CD4-positive, alpha-beta memory T cell (primary cell): ENCODE measurements at regions not wholly inside any gene's neighbourhood (a gene's known extent, or its start where the extent isn't known, plus 50 kb on each side); places are given as distances from the start of the nearest gene placed in this dataset.

Source experiments
- CTCF ChIA-PET: fragments of 350-600 bp; sonication (Branson Sonifier 250); formaldehyde crosslinking; loops from one replicate; lab custom pipeline; 2021; ENCODE audit warnings: inconsistent platforms; ENCODE audit not compliant: partially characterized antibody; lab: Charles Lee
- POLR2A ChIA-PET: fragments of 350-600 bp; sonication (Branson Sonifier 250); formaldehyde crosslinking; loops from one replicate; lab custom pipeline; 2021; ENCODE audit not compliant: partially characterized antibody; lab: Charles Lee
- DNase-seq, 5 donors: peaks; one replicate each; pipeline versions ENCODE4 v3.0.0 to v3.0.0-alpha.2; 2020 to 2022; ENCODE audit warnings: mixed read lengths in 1 of 5
- H3K27ac ChIP-seq: one replicate; pipeline ENCODE4 v1.7.0; 2013; ENCODE audit warnings: low read depth, low read length
- H3K27me3 ChIP-seq: 2 replicates; pipeline ENCODE4 v1.7.0; 2013; ENCODE audit warnings: mild to moderate bottlenecking, low read length, moderate library complexity; ENCODE audit not compliant: insufficient read depth
- H3K36me3 ChIP-seq: 2 replicates; pipeline ENCODE4 v1.7.0; 2013; ENCODE audit warnings: mild to moderate bottlenecking, low read length, moderate library complexity; ENCODE audit not compliant: insufficient read depth
- H3K4me1 ChIP-seq: 2 replicates; pipeline ENCODE4 v1.7.0; 2013; ENCODE audit warnings: mild to moderate bottlenecking, low read length, moderate library complexity; ENCODE audit not compliant: insufficient read depth
- H3K4me3 ChIP-seq, 2 donors: one replicate each; pipeline ENCODE4 v1.7.0; 2013; ENCODE audit warnings: low read length in 2 of 2, mild to moderate bottlenecking in 1 of 2
- H3K9me3 ChIP-seq, 2 donors: one replicate each; pipeline ENCODE4 v1.7.0; 2013; ENCODE audit warnings: low read length in 2 of 2, control low read depth in 1 of 2; ENCODE audit not compliant: control insufficient read depth in 1 of 2
- H3K27ac Mint-ChIP-seq, 7 donors: one replicate each; pipeline ENCODE4 v1.8.0; 2020 to 2021; ENCODE audit warnings: mixed read lengths in 7 of 7, mild to moderate bottlenecking in 6 of 7, inconsistent platforms in 3 of 7, moderate library complexity in 3 of 7
- H3K27me3 Mint-ChIP-seq, 2 donors: one replicate each; pipeline ENCODE4 v1.8.0; 2020 to 2021; ENCODE audit warnings: mixed read lengths in 2 of 2
- H3K36me3 Mint-ChIP-seq, 2 donors: one replicate each; pipeline ENCODE4 v1.8.0; 2020 to 2021; ENCODE audit warnings: mixed read lengths in 2 of 2, inconsistent platforms in 1 of 2, mild to moderate bottlenecking in 1 of 2
- H3K4me1 Mint-ChIP-seq, 4 donors: one replicate each; pipeline ENCODE4 v1.8.0; 2020 to 2021; ENCODE audit warnings: mixed read lengths in 4 of 4, mild to moderate bottlenecking in 1 of 4
- H3K4me3 Mint-ChIP-seq, 8 donors: one replicate each; pipeline ENCODE4 v1.8.0; 2020 to 2021; ENCODE audit warnings: mixed read lengths in 8 of 8, mild to moderate bottlenecking in 7 of 8, moderate library complexity in 6 of 8, inconsistent platforms in 3 of 8
- H3K9me3 Mint-ChIP-seq, 8 donors: one replicate each; pipeline ENCODE4 v1.8.0; 2020 to 2021; ENCODE audit warnings: mixed read lengths in 8 of 8, mild to moderate bottlenecking in 5 of 8, inconsistent platforms in 3 of 8, moderate library complexity in 1 of 8
- intact Hi-C: fragments of 100-400 bp; cut with micrococcal nuclease; formaldehyde crosslinking; loops from one replicate; pipeline ENCODE4 v1.15.1; 2023

DNA sequence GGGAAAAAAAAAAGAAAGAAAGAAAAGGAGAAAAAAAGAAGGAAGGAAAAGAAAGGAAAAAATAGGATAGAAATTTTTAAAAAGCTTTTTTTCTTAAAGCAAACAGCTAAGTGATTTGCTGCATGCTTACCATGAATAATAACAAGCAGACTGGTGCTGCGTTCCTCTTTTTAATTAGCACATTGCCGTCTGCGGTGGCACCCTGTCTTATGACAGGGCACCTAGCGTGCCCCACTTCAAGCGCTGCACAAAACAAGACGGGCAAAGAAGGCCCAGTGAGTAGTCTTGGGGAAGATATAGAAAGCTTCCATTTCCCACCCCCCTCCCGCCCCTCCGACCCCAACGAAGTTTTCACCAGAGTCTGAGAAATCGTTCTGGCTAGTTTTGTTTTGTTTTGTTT, 513.9 kb downstream of the ZNF608 start:
- no peaks in the 10 kb centered on the region for H3K4me1 ChIP-seq
- DNase-seq: no peak
- Mint-ChIP-seq H3K27ac (no peak overlapping the region), H3K27me3 (no peaks in the 10 kb centered on the region), H3K4me3 (no peak overlapping the region), H3K36me3 (no peaks in the 10 kb centered on the region), H3K9me3 (peaks cover 0 to 7% (median 6%) of the 10 kb centered on the region in 8 donors), H3K4me1 (no peaks in the 10 kb centered on the region)
- no peaks in the 10 kb centered on the region for H3K27me3 ChIP-seq
- CTCF ChIA-PET: no interaction called here
- H3K9me3 ChIP-seq: no peaks in the 10 kb centered on the region
- POLR2A ChIA-PET: no interaction called here
- intact Hi-C loops: no loop called here
- H3K36me3 ChIP-seq: no peaks in the 10 kb centered on the region
- H3K27ac ChIP-seq: no peak overlapping the region
- no peak overlapping the region for H3K4me3 ChIP-seq

DNA sequence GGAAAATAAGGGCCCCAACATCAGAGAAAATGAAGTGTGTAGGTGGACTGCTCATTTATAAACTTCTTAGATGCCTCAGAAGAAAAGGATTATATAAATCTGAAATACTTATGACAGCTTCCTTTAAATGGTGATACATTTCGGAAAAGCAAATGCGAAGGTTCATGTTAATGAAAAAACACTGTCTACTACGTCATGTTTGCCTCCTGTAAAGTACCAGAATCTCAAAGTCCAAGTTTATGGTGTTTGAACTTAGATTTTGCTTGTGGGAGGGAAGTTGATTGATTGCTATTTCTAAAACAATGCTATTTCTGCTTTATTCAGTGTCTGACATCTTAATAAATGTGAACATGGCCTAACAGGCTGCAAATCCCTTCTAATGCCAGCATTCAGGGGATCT, 514.6 kb downstream of the ZNF608 start:
- Mint-ChIP-seq H3K36me3 (no peaks in the 10 kb centered on the region), H3K4me3 (no peak overlapping the region), H3K4me1 (no peaks in the 10 kb centered on the region), H3K9me3 (peaks cover 2 to 8% (median 6%) of the 10 kb centered on the region in 8 donors), H3K27ac (no peak overlapping the region), H3K27me3 (no peaks in the 10 kb centered on the region)
- no peak for DNase-seq
- POLR2A ChIA-PET: no interaction called here
- Histone ChIP-seq H3K9me3 (no peaks in the 10 kb centered on the region), H3K27ac (no peak overlapping the region), H3K27me3 (no peaks in the 10 kb centered on the region), H3K36me3 (no peaks in the 10 kb centered on the region), H3K4me1 (no peaks in the 10 kb centered on the region), H3K4me3 (no peak overlapping the region)
- CTCF ChIA-PET: no interaction called here
- intact Hi-C loops: no loop called here

DNA sequence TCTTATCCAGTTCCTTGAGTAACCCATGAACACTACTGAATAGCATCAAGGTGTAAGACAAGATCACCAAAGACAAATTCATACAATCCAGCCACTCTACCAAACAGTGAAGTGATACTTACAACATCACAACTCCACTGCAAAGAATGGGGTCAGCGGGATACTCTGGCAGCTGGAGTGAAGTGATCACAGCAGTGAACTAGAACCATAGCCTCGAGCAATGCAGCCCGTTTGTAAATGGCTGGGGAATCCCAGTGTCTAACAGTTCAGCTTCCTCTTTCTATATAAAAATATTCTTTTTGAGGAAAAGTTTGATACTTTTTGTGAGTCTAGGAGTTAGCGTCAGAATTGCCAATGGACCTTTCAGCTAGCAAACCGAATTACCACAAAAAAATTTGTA, 515.2 kb downstream of the ZNF608 start:
- no peaks in the 10 kb centered on the region for H3K27me3 Mint-ChIP-seq
- intact Hi-C loops: no loop called here
- ChIA-PET POLR2A (no interaction called here), CTCF (no interaction called here)
- Histone ChIP-seq H3K4me1 (no peaks in the 10 kb centered on the region), H3K36me3 (no peaks in the 10 kb centered on the region), H3K27ac (no peak overlapping the region), H3K27me3 (no peaks in the 10 kb centered on the region), H3K9me3 (no peaks in the 10 kb centered on the region), H3K4me3 (no peak overlapping the region)
- H3K27ac Mint-ChIP-seq: no peak overlapping the region
- H3K4me1 Mint-ChIP-seq: no peaks in the 10 kb centered on the region
- H3K4me3 Mint-ChIP-seq: no peak overlapping the region
- peaks cover under 1 to 8% (median 6%) of the 10 kb centered on the region in 8 donors for H3K9me3 Mint-ChIP-seq
- no peak for DNase-seq
- H3K36me3 Mint-ChIP-seq: no peaks in the 10 kb centered on the region

DNA sequence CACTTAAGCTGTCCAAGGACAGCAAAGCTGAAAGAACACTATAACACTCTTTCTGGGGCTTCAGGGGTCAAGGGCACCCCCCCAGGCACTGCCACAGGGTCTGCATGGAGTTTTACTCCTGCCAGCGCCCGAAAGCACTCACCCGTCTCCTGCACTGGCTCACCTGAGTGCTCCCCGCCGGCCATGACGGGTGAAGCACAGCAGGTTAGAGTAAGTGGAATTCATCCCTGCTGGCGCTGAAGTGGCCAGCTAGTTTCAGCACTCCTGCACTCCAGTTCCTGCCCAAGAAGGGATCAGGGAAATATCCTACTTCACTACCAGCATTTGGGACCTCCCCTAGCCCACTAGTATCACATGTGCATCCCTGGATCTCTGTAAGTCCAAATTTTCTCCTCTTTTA, 516.0 kb downstream of the ZNF608 start:
- CTCF ChIA-PET: no interaction called here
- POLR2A ChIA-PET: no interaction called here
- peaks cover 0 to 8% (median 6%) of the 10 kb centered on the region in 8 donors for H3K9me3 Mint-ChIP-seq

DNA sequence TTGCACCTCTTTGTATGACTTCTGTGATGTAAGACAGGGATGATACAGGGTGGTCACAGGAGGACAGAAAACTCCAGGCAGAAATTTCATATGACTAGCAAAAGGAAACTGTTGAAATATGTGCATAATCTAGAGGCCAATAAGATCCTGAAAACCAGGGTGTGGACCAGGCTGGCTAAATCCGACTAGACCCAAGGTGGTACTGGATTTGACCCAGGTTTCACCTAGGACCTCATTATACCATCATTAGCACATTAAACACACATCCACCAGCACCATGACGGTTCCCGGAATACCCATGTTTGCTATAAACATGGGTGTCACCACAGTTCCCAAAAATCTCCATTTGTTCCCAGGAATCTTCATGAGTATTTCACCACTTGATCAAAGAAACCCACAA, 517.1 kb downstream of the ZNF608 start:
- Mint-ChIP-seq H3K4me1 (no peaks in the 10 kb centered on the region), H3K4me3 (no peak overlapping the region), H3K27me3 (no peaks in the 10 kb centered on the region), H3K27ac (no peak overlapping the region), H3K36me3 (no peaks in the 10 kb centered on the region), H3K9me3 (peaks cover 0 to 10% (median 7%) of the 10 kb centered on the region in 8 donors)
- ChIA-PET POLR2A (no interaction called here), CTCF (no interaction called here)
- Histone ChIP-seq H3K4me1 (no peaks in the 10 kb centered on the region), H3K36me3 (no peaks in the 10 kb centered on the region), H3K27ac (no peak overlapping the region), H3K9me3 (no peaks in the 10 kb centered on the region), H3K27me3 (no peaks in the 10 kb centered on the region), H3K4me3 (no peak overlapping the region)
- intact Hi-C loops: no loop called here
- no peak for DNase-seq

More for the DNA sequence above, 516.0 kb downstream of the ZNF608 start:
- Histone ChIP-seq H3K27ac (no peak overlapping the region), H3K4me3 (no peak overlapping the region), H3K4me1 (no peaks in the 10 kb centered on the region), H3K9me3 (no peaks in the 10 kb centered on the region), H3K36me3 (no peaks in the 10 kb centered on the region), H3K27me3 (no peaks in the 10 kb centered on the region)
- Mint-ChIP-seq H3K36me3 (no peaks in the 10 kb centered on the region), H3K4me1 (no peaks in the 10 kb centered on the region), H3K27me3 (no peaks in the 10 kb centered on the region), H3K4me3 (no peak overlapping the region), H3K27ac (no peak overlapping the region)
- intact Hi-C loops: no loop called here
- no peak for DNase-seq

DNA sequence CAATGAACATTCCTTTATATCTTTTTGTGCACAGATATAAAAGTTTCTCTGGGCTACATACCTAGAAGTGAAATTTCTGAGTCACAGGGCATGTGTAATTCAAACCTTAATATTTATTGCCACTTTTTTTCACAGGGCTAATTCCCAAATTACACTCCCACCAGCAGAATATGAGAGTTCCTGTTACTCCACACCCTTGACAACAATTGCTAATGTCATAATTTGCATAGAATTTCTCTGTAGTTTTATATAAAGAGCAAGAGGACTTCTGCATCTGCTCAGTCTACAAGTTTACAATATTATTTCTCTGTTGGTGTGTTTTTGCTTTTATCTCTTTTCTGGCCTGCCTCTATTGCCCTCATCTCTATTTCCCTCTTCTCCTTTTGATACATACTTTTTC, 518.5 kb downstream of the ZNF608 start:
- no peaks in the 10 kb centered on the region for H3K27me3 Mint-ChIP-seq

DNA sequence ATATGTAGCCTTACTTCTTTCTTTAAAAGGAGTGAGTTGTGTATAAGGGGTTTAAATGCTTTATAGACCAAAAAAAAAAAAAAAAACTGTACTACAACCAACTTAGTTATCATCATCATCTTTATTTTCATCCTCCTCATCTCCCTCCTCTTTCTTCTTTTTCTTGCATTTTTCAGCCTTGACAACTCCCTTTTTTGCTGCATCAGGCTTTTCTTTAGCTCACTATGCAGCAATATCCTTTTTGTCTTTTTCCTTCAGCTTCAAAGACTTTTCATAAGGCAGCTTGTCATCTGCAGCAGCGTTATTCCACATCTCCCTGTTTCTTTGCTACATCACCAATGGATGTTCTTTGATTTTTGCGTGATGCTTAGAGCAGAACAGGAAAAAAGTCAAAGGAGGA, 526.0 kb downstream of the ZNF608 start:
- DNase-seq: no peak
- peaks cover 2 to 9% (median 5%) of the 10 kb centered on the region in 8 donors for H3K9me3 Mint-ChIP-seq
- H3K27ac ChIP-seq: no peak overlapping the region
- no peak overlapping the region for H3K4me3 Mint-ChIP-seq
- H3K27ac Mint-ChIP-seq: no peak overlapping the region
- no peaks in the 10 kb centered on the region for H3K27me3 ChIP-seq
- intact Hi-C loops: no loop called here
- ChIA-PET CTCF (no interaction called here), POLR2A (no interaction called here)
- no peak overlapping the region for H3K4me3 ChIP-seq
- H3K36me3 Mint-ChIP-seq: no peaks in the 10 kb centered on the region
- no peaks in the 10 kb centered on the region for H3K4me1 ChIP-seq
- H3K36me3 ChIP-seq: no peaks in the 10 kb centered on the region
- no peaks in the 10 kb centered on the region for H3K4me1 Mint-ChIP-seq
- H3K27me3 Mint-ChIP-seq: no peaks in the 10 kb centered on the region
- H3K9me3 ChIP-seq: no peaks in the 10 kb centered on the region

More for the DNA sequence above, 518.5 kb downstream of the ZNF608 start:
- Histone ChIP-seq H3K36me3 (no peaks in the 10 kb centered on the region), H3K9me3 (no peaks in the 10 kb centered on the region), H3K4me3 (no peak overlapping the region), H3K27me3 (no peaks in the 10 kb centered on the region), H3K4me1 (no peaks in the 10 kb centered on the region), H3K27ac (no peak overlapping the region)
- Mint-ChIP-seq H3K27ac (no peak overlapping the region), H3K4me1 (no peaks in the 10 kb centered on the region), H3K4me3 (no peak overlapping the region), H3K36me3 (no peaks in the 10 kb centered on the region), H3K9me3 (peaks cover 0 to 10% (median 7%) of the 10 kb centered on the region in 8 donors)
- intact Hi-C loops: no loop called here
- ChIA-PET CTCF (interaction anchor here (0.9 kb wide), 1 partner anchor 8 kb away, joined by 3 read pairs; no protein-coding TSS in a partner anchor), POLR2A (no interaction called here)
- DNase-seq: no peak

DNA sequence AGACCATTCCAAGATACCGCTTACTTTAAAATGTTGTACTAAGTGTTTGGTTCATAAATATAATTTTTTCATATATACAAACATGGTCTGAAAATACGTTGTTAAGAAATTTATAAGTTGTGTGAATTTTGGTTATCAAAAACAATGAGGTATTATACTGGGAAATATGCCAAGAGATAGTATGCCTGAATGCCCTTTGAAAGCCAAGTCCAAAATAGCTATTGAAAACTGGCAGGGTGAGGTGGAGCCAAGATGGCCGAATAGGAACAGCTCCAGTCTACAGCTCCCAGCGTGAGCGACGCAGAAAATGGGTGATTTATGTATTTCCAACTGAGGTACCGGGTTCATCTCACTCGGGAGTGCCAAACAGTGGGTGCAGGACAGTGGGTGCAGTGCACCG, 533.5 kb downstream of the ZNF608 start:
- Mint-ChIP-seq H3K27ac (no peak overlapping the region), H3K4me1 (no peaks in the 10 kb centered on the region), H3K9me3 (peaks cover 0 to 14% (median 8%) of the 10 kb centered on the region in 8 donors), H3K27me3 (no peaks in the 10 kb centered on the region), H3K4me3 (no peak overlapping the region), H3K36me3 (no peaks in the 10 kb centered on the region)
- CTCF ChIA-PET: no interaction called here
- no peaks in the 10 kb centered on the region for H3K27me3 ChIP-seq
- POLR2A ChIA-PET: no interaction called here
- intact Hi-C loops: no loop called here
- no peaks in the 10 kb centered on the region for H3K4me1 ChIP-seq
- no peaks in the 10 kb centered on the region for H3K36me3 ChIP-seq
- H3K9me3 ChIP-seq: no peaks in the 10 kb centered on the region
- H3K27ac ChIP-seq: no peak overlapping the region
- no peak overlapping the region for H3K4me3 ChIP-seq
- DNase-seq: no peak
